SK-N-MC (cell line): ENCODE measurements at regions not wholly inside any gene's neighbourhood (a gene's known extent, or its start where the extent isn't known, plus 50 kb on each side); places are given as distances from the start of the nearest gene placed in this dataset.

Source experiments
- DNase-seq: peaks from one replicate; pipeline ENCODE4 v3.0.0-alpha.2; 2011; ENCODE audit warnings: low read depth, low spot score
- H3K27ac ChIP-seq: fragments of 200-600 bp; sonication (generic); 2 replicates; pipeline ENCODE4 v1.5.1; 2016; ENCODE audit warnings: mixed run types
- H3K36me3 ChIP-seq: fragments of 200-600 bp; sonication (generic); 2 replicates; pipeline ENCODE4 v1.6.1; 2017; ENCODE audit warnings: antibody characterized with exemption, low read length, mixed read lengths; ENCODE audit not compliant: insufficient read depth
- H3K4me3 ChIP-seq: fragments of 200-600 bp; sonication (generic); 2 replicates; pipeline ENCODE4 v1.5.1; 2016
- H3K9ac ChIP-seq: fragments of 200-600 bp; sonication (generic); 2 replicates; pipeline ENCODE4 v1.8.0; 2017; ENCODE audit warnings: mixed run types, mixed read lengths; ENCODE audit not compliant: insufficient read length
- H3K9me3 ChIP-seq: fragments of 200-600 bp; sonication (generic); 2 replicates; pipeline ENCODE4 v1.6.1; 2017; ENCODE audit warnings: low read depth, mild to moderate bottlenecking, antibody characterized with exemption, low read length, moderate library complexity, mixed read lengths
- EZH2 ChIP-seq: fragments of 200-600 bp; sonication (generic); IDR thresholded peaks from one replicate; pipeline ENCODE4 v1.6.1; 2017; ENCODE audit warnings: antibody characterized with exemption
- FOXP2 ChIP-seq: optimal IDR thresholded peaks from 2 replicates; pipeline ENCODE3; 2011; ENCODE audit warnings: mild to moderate bottlenecking, moderate library complexity; ENCODE audit not compliant: insufficient read depth; ENCODE audit errors: extremely low read length, control extremely low read depth
- POLR2AphosphoS5 ChIP-seq: IDR thresholded peaks from 2 replicates; pipeline ENCODE4 v1.6.1; 2012; ENCODE audit warnings: mild to moderate bottlenecking, low read depth, low read length, borderline replicate concordance

DNA sequence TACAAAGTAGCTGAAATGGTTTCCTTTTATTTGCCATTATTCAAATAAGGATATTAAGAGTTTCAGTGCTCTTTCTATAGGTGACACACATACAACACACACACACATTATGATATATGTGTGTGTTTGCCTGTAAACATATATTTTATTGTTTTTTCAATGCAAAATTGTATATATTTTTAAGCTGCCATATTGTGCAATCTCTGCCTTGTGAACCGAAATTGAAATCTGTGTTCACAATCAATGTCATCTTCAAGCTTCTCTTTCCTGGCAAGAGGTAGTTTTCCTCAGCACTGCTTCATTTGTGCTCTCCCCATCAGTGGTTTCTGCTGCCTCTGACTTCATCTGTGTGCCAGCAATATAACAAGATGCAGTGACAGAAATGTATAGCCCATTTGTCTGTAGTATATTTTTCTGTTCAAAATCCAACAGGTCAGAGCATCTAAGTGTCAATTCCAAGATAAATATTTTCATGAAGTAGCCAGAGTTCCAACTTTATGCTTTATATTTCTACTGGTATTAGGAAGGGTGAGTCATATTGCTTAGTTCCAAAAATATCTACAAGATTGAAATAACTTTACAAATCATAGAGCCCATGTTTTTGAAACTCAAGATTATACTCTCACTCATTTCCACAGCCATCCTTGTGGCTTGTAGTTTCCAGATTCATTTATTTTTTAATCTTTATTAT lies 1704.8 kb upstream of the CDH9 start:
- no peak overlapping the region for H3K4me3 ChIP-seq
- no peak overlapping the region for H3K27ac ChIP-seq
- no peak for DNase-seq
- no peak overlapping the region for H3K9ac ChIP-seq
- no peaks in the 10 kb centered on the region for H3K36me3 ChIP-seq
- no peak for TF ChIP-seq EZH2
- TF ChIP-seq POLR2AphosphoS5 = no peak
- TF ChIP-seq FOXP2 = no peak
- no peaks in the 10 kb centered on the region for H3K9me3 ChIP-seq

DNA sequence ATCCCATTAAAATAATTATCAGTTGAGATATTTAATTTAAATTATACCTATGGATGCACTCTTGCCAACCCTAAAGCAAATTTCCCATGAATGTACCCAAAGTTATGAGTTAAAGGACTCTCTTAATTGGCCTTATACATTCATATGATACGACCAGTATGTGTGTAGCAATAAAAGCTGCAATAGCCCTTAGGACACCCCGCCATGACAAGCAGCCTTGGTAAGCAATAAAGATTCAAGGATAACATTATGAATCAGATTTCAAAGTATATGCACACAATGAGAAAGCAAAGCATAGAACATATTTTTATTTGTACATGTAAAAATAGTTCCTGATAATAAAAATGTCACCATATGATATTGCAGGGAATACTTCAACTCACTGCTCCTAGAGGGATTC lies 1699.3 kb upstream of the CDH9 start:
- Histone ChIP-seq H3K9me3 (no peaks in the 10 kb centered on the region), H3K4me3 (no peak overlapping the region), H3K36me3 (no peaks in the 10 kb centered on the region), H3K27ac (no peak overlapping the region), H3K9ac (no peak overlapping the region)
- DNase-seq = peak; percentile 48
- TF ChIP-seq FOXP2 (no peak), EZH2 (no peak)

DNA sequence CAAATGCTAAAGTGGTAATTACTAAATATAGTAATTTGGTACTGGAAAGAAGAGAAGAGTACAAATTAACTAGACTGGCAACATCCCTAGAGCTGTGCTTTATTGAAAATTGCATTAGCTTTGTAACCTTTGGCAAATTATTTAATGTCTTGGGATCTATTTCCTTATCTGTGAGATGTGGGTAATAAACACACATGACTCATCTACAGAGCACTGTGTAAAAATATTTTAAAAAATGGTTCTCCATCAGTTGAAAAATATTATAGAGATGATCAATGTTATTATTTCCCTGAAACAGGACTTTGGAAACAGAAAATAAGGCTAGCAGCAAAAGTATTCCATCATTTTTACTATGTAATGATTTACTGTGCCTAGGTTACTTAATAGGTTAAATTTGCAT lies 1698.8 kb upstream of the CDH9 start:
- H3K9ac ChIP-seq = no peak overlapping the region
- H3K27ac ChIP-seq = no peak overlapping the region
- no peak overlapping the region for H3K4me3 ChIP-seq
- no peak for DNase-seq
- no peaks in the 10 kb centered on the region for H3K9me3 ChIP-seq
- H3K36me3 ChIP-seq = no peaks in the 10 kb centered on the region
- TF ChIP-seq FOXP2 (no peak), EZH2 (no peak), POLR2AphosphoS5 (no peak)

DNA sequence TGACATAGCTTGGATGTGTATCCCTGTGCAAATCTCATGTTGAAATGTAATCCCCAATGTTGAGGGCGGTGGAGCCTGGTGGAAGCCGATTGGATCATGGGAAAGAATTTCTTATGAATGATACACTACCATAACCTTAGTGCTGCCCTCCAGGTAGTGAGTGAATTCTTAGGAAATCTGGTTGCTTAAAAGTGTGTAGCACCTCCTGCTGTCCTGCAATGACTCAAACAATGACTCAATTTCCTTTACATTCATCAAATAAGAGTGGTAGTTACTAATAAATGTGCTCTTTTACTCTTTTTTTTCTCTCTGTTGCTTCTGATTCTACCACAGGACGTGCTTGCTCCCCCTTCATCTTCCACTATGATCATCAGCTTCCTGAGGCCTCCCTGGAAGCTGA lies 1696.0 kb upstream of the CDH9 start:
- Histone ChIP-seq H3K27ac (no peak overlapping the region), H3K36me3 (no peaks in the 10 kb centered on the region), H3K9ac (no peak overlapping the region), H3K9me3 (no peaks in the 10 kb centered on the region), H3K4me3 (no peak overlapping the region)
- no peak for TF ChIP-seq FOXP2
- no peak for TF ChIP-seq POLR2AphosphoS5
- no peak for TF ChIP-seq EZH2
- DNase-seq = no peak

DNA sequence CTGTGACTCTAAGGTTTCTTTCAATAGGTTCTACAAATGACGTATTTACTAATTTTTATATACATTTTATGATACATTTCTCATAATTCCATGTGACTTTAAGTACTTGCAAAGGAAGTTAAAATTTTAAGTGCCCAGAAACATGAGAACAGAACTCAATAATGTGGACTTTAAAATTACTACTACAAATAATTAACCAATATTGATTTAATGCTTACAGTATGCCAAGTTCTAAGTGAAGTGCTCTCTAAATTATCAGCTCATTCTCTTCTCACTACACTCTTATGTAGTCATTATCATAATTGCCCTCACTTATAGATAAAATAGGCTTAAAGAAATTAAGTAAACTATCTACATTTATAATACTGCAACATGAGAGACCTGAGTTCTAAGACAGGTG lies 1690.7 kb upstream of the CDH9 start:
- Histone ChIP-seq H3K36me3 (no peaks in the 10 kb centered on the region), H3K9ac (no peak overlapping the region), H3K4me3 (no peak overlapping the region), H3K27ac (no peak overlapping the region), H3K9me3 (no peaks in the 10 kb centered on the region)
- TF ChIP-seq EZH2 (no peak), FOXP2 (no peak), POLR2AphosphoS5 (no peak)
- no peak for DNase-seq

DNA sequence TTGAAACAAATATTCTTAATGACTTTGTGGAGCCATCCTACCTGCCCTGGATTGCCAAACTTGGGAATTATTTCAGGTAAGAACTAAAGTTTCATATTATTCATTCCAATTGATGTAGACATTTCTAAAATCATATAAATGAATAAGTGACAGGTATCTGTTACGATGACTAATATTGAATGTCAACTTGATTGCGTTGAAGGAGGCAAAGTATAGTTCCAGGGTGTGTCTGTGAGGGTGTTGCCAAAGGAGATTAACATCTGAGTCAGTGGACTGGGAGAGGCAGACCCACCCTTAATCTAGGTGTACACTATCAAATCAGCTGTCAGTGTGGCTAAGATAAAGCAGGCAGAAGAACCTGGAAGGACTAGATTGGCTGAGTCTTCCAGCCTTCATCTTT lies 1688.4 kb upstream of the CDH9 start:
- Histone ChIP-seq H3K9me3 (no peaks in the 10 kb centered on the region), H3K4me3 (no peak overlapping the region), H3K36me3 (no peaks in the 10 kb centered on the region), H3K27ac (no peak overlapping the region), H3K9ac (no peak overlapping the region)
- no peak for TF ChIP-seq FOXP2
- TF ChIP-seq POLR2AphosphoS5 = no peak
- no peak for TF ChIP-seq EZH2
- DNase-seq = no peak

DNA sequence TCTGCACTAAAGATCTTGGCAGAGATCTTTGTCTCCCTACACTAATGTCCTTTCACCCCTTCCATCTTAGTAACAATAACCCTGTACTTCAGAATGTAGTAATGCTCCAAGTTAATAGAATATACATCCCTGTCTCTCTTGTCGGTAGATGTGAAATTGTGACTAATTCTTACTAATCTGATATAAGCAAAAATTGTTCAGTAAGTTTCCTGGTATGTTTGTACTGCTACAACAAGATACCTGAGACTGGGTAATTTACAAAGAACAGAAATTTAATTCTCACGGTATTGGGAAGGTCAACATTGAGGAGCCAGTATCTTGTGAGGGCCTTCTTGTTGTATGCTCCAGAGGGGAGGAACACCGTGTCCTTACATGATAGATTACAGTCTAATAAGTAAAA lies 1686.6 kb upstream of the CDH9 start:
- no peak overlapping the region for H3K27ac ChIP-seq
- no peak overlapping the region for H3K9ac ChIP-seq
- H3K36me3 ChIP-seq = no peaks in the 10 kb centered on the region
- no peaks in the 10 kb centered on the region for H3K9me3 ChIP-seq
- DNase-seq = no peak
- TF ChIP-seq POLR2AphosphoS5 = no peak
- no peak for TF ChIP-seq EZH2
- TF ChIP-seq FOXP2 = no peak
- no peak overlapping the region for H3K4me3 ChIP-seq

DNA sequence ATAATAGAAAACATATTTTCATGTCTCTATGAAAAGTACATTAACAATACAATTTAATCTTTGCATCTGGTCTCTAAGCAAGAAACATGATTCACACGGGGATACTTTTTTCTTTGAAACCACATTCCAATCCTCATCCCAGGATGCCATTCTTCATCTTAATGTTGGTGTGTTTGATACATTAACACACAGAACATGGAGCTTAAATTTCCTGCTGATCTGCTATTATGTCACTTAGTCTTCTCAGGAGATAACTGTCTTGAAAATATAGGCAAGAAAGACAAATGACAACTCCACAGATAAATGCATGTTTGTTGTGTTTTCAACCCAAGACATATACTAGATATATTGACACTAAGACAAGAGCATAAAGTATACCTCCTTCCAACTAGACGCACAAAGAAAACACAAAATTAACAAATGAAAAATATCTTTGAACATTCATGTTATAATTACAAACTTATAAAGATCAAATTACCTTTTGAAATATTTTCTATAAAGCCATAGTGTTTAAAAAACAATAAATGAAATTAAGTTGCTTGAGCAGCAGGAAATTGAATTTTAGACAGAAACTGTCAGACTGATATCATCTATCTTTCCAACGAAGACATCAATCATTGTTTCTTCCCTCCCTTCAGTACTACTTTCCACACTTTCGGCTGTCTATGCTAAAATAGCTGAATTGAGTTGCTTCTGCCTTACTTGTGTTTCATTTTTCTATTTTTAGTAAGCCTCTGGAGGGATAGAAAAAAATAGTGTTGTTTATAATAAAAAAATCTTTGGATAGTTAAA lies 1676.7 kb upstream of the CDH9 start:
- Histone ChIP-seq H3K9me3 (no peaks in the 10 kb centered on the region), H3K36me3 (no peaks in the 10 kb centered on the region), H3K4me3 (no peak overlapping the region), H3K27ac (no peak overlapping the region), H3K9ac (no peak overlapping the region)
- DNase-seq = no peak
- TF ChIP-seq FOXP2 (no peak), POLR2AphosphoS5 (no peak), EZH2 (no peak)

DNA sequence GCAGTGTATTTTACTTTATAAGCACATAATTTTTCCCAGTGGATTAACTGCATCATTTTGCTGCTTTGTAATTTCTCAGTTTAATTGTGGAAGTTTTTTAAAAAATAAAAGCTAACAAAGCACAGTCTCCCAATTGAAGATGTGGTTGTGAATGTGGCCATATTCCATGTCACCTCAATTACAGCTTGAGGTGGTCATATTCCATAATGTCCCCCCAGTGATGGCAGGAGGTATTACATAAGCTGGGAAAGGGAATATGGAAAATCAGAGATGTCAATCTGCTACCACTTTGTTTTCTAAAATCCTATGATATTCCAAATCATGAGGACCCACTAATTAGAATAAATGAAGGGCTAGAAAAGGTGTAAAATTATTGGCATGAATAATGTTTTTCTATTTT lies 1672.0 kb upstream of the CDH9 start:
- Histone ChIP-seq H3K4me3 (no peak overlapping the region), H3K27ac (no peak overlapping the region), H3K36me3 (no peaks in the 10 kb centered on the region), H3K9ac (no peak overlapping the region), H3K9me3 (no peaks in the 10 kb centered on the region)
- DNase-seq = no peak
- TF ChIP-seq POLR2AphosphoS5 (no peak), FOXP2 (no peak), EZH2 (no peak)
